WTC11 (cell line): ENCODE measurements at regions not wholly inside any gene's neighbourhood (a gene's known extent, or its start where the extent isn't known, plus 50 kb on each side); places are given as distances from the start of the nearest gene placed in this dataset.

Experiments
- ATAC-seq: fragments of 200-7000 bp; cut with Tn5 transposase; 2 replicates; pipeline ENCODE4 v1.10.0; 2021; ENCODE audit warnings: mild to moderate bottlenecking, moderate library complexity
- CTCF ChIA-PET: fragments of 300-600 bp; sonication (Branson Sonifier 250); formaldehyde crosslinking; loops from one replicate; lab custom pipeline; 2021; ENCODE audit warnings: antibody characterized with exemption; lab: Charles Lee
- POLR2A ChIA-PET: fragments of 350-600 bp; sonication (Branson Sonifier 250); formaldehyde crosslinking; loops from one replicate; lab custom pipeline; 2021; ENCODE audit warnings: antibody characterized with exemption; lab: Charles Lee
- DNase-seq: peaks from one replicate; pipeline ENCODE4 v3.0.0; 2021; ENCODE audit warnings: low spot score
- H3K27ac Mint-ChIP-seq: 2 replicates; pipeline ENCODE4 v1.8.0; 2021; ENCODE audit warnings: mixed read lengths
- H3K27me3 Mint-ChIP-seq: 2 replicates; pipeline ENCODE4 v1.8.0; 2021; ENCODE audit warnings: low read depth, mild to moderate bottlenecking, moderate library complexity, mixed read lengths
- H3K36me3 Mint-ChIP-seq: 2 replicates; pipeline ENCODE4 v1.8.0; 2021; ENCODE audit warnings: mixed read lengths
- H3K4me1 Mint-ChIP-seq: 2 replicates; pipeline ENCODE4 v1.8.0; 2022; ENCODE audit warnings: mixed read lengths
- H3K4me3 Mint-ChIP-seq: 2 replicates; pipeline ENCODE4 v1.8.0; 2021; ENCODE audit warnings: mild to moderate bottlenecking, moderate library complexity, mixed read lengths
- H3K9me3 Mint-ChIP-seq: 2 replicates; pipeline ENCODE4 v1.8.0; 2021; ENCODE audit warnings: mixed read lengths
- ELF4 ChIP-seq: sonication (generic); formaldehyde crosslinking; IDR thresholded peaks from 2 replicates; pipeline ENCODE4 v1.8.1; 2022; ENCODE audit warnings: low read depth, mild to moderate bottlenecking, moderate library complexity, missing genetic modification reagents
- ETV6 ChIP-seq: sonication (generic); formaldehyde crosslinking; IDR thresholded peaks from 2 replicates; pipeline ENCODE4 v1.8.1; 2022; ENCODE audit warnings: mild to moderate bottlenecking, missing genetic modification reagents
- HMGA2 ChIP-seq: fragments of 250-450 bp; sonication (Bioruptor Pico); IDR thresholded peaks from 2 replicates; pipeline ENCODE4 v1.4.0; 2021; ENCODE audit warnings: mild to moderate bottlenecking, moderate library complexity
- IRF2 ChIP-seq: sonication (generic); formaldehyde crosslinking; IDR thresholded peaks from 2 replicates; pipeline ENCODE4 v1.8.0; 2022; ENCODE audit warnings: low read depth, missing genetic modification reagents, borderline replicate concordance
- JAZF1 ChIP-seq: fragments of 250-450 bp; sonication (Bioruptor Pico); IDR thresholded peaks from 2 replicates; pipeline ENCODE4 v1.9.0; 2021; ENCODE audit warnings: moderate library complexity, mild to moderate bottlenecking, inconsistent platforms
- NR2C2 ChIP-seq: sonication (generic); formaldehyde crosslinking; IDR thresholded peaks from 2 replicates; pipeline ENCODE4 v1.8.0; 2022; ENCODE audit warnings: mild to moderate bottlenecking, missing genetic modification reagents
- SP1 ChIP-seq: sonication (generic); formaldehyde crosslinking; conservative IDR thresholded peaks from 2 replicates; pipeline ENCODE4 v1.8.1; 2022; ENCODE audit warnings: missing genetic modification reagents
- ZBTB21 ChIP-seq: sonication (generic); formaldehyde crosslinking; IDR thresholded peaks from 2 replicates; pipeline ENCODE4 v1.8.1; 2023; ENCODE audit warnings: mild to moderate bottlenecking, missing genetic modification reagents, borderline replicate concordance
- ZNF317 ChIP-seq: sonication (generic); formaldehyde crosslinking; IDR thresholded peaks from 2 replicates; pipeline ENCODE4 v1.8.1; 2023; ENCODE audit warnings: low read depth, mild to moderate bottlenecking, moderate library complexity, missing genetic modification reagents, borderline replicate concordance
- ZNF416 ChIP-seq: fragments of 250-450 bp; sonication (Bioruptor Pico); IDR thresholded peaks from 2 replicates; pipeline ENCODE4 v1.9.0; 2021; ENCODE audit warnings: mild to moderate bottlenecking, inconsistent platforms
- TF ChIP-seq, protein P1 (sequence below): sonication (generic); formaldehyde crosslinking; IDR thresholded peaks from 2 replicates; pipeline ENCODE4 v1.8.1; 2022; ENCODE audit warnings: mild to moderate bottlenecking, missing genetic modification reagents, moderate library complexity, borderline replicate concordance
- TF ChIP-seq, protein P2 (sequence below): fragments of 250-450 bp; sonication (Bioruptor Pico); conservative IDR thresholded peaks from 2 replicates; pipeline ENCODE4 v1.9.0; 2021; ENCODE audit warnings: mild to moderate bottlenecking
- TF ChIP-seq, protein P3 (sequence below): fragments of 200-600 bp; IDR thresholded peaks from 2 replicates; pipeline ENCODE4 v1.8.0; 2022; ENCODE audit warnings: antibody characterized with exemption
- TF ChIP-seq, protein P4 (sequence below): sonication (generic); formaldehyde crosslinking; IDR thresholded peaks from 2 replicates; pipeline ENCODE4 v1.8.0; 2023; ENCODE audit warnings: missing genetic modification reagents
- TF ChIP-seq, protein P5 (sequence below): sonication (generic); formaldehyde crosslinking; conservative IDR thresholded peaks from 2 replicates; pipeline ENCODE4 v1.8.1; 2022; ENCODE audit warnings: mild to moderate bottlenecking, missing genetic modification reagents
- TF ChIP-seq, protein P6 (sequence below): sonication (generic); formaldehyde crosslinking; IDR thresholded peaks from 2 replicates; pipeline ENCODE4 v1.8.0; 2023; ENCODE audit warnings: mild to moderate bottlenecking, missing genetic modification reagents
- TF ChIP-seq, protein P7 (sequence below): sonication (generic); formaldehyde crosslinking; IDR thresholded peaks from 2 replicates; pipeline ENCODE4 v1.8.1; 2023; ENCODE audit warnings: mild to moderate bottlenecking, missing genetic modification reagents, moderate library complexity

DNA sequence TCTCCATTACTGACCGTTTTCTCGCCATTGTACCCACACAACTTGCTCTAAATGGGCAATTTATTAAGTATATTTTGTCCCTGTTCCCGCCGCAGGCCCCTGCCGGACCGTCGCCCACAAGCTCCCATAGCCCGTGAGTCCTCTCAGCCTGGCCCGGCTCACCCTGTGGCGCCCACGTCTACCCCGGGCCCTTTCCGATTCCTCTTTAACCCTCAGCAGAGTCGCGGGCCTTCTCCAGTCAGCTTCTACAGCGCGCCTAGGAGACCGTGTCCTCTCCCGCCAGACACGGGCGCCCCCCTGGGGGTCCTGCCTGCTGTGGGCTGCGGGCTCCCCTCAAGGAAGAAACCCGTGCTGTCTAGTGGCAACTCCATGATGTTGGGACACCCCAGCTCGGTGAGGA is 57.8 kb upstream of the SPATA31E1 start:
- H3K27me3 Mint-ChIP-seq, result 0 out of 2 replicates have a peak, but pooled peaks cover 3% of the 10 kb centered on the region
- TF ChIP-seq, protein P1, sequence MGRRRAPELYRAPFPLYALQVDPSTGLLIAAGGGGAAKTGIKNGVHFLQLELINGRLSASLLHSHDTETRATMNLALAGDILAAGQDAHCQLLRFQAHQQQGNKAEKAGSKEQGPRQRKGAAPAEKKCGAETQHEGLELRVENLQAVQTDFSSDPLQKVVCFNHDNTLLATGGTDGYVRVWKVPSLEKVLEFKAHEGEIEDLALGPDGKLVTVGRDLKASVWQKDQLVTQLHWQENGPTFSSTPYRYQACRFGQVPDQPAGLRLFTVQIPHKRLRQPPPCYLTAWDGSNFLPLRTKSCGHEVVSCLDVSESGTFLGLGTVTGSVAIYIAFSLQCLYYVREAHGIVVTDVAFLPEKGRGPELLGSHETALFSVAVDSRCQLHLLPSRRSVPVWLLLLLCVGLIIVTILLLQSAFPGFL (CRISPR knock-in tag), result no peak
- TF ChIP-seq, protein P2, sequence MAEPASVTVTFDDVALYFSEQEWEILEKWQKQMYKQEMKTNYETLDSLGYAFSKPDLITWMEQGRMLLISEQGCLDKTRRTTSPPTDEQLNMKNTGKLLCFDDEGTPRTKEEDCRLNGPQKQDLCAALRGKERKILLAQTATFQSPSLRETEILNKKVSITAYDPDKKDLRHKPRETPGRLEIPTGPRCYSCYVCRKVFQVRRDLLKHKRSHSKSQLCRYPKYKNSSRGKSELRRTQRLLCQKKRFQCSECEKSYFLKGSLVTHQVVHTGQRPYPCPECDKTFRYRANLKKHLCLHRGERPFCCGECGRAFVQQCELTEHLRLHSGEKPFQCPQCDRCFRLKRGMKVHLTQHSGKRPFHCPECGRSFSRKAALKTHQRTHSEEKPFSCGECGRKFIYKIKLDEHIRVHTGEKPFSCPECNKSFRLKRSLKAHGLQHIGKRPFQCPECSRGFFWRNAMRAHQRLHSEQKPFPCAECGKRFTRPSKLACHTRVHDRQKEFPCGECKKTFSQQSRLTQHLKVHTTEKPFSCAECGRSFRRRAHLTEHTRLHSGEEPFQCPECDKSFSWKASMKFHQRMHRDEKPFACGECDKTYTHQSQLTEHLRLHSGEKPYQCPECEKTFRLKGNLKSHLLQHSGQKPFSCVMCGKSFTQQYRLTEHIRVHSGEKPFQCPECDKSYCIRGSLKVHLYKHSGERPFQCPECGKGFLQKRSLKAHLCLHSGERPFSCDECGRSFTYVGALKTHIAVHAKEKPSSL (CRISPR knock-in tag), result no peak
- TF ChIP-seq ZBTB21 (CRISPR knock-in tag), result no peak
- H3K4me1 Mint-ChIP-seq, result peaks cover 10% of the 10 kb centered on the region
- DNase-seq, result no peak
- CTCF ChIA-PET, result interaction anchor here (2.1 kb wide), 1 partner anchor 10 kb away, joined by 7 read pairs; no protein-coding TSS in a partner anchor
- H3K36me3 Mint-ChIP-seq, result no peaks in the 10 kb centered on the region
- POLR2A ChIA-PET, result no interaction called here
- no peaks in the 10 kb centered on the region for H3K9me3 Mint-ChIP-seq
- no peak overlapping the region for H3K27ac Mint-ChIP-seq
- ATAC-seq, result no peak
- no peak overlapping the region for H3K4me3 Mint-ChIP-seq

DNA sequence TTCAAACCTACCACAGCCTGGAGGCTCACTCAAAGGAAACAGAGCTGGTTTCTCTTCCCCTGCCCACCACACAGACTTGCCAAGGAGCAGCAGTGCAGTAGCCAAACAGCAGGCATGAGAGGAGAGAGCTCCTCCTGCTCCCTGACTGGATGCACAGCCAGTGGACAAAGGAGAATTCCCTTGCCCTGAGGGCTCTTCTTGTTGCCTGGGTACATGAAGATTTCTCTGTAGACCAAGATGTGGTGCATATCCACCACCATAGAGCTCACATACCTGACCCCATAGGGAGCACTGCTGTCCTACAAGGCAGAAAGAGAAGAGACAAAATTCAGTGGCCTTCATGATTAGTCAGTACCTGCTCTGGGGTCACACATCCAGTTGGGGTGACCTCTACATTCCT is 56.3 kb upstream of the SPATA31E1 start:
- TF ChIP-seq ELF4 (CRISPR knock-in tag), result no peak
- TF ChIP-seq, protein P3, sequence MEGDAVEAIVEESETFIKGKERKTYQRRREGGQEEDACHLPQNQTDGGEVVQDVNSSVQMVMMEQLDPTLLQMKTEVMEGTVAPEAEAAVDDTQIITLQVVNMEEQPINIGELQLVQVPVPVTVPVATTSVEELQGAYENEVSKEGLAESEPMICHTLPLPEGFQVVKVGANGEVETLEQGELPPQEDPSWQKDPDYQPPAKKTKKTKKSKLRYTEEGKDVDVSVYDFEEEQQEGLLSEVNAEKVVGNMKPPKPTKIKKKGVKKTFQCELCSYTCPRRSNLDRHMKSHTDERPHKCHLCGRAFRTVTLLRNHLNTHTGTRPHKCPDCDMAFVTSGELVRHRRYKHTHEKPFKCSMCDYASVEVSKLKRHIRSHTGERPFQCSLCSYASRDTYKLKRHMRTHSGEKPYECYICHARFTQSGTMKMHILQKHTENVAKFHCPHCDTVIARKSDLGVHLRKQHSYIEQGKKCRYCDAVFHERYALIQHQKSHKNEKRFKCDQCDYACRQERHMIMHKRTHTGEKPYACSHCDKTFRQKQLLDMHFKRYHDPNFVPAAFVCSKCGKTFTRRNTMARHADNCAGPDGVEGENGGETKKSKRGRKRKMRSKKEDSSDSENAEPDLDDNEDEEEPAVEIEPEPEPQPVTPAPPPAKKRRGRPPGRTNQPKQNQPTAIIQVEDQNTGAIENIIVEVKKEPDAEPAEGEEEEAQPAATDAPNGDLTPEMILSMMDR, result no peak
- no peak for TF ChIP-seq ZNF317 (CRISPR knock-in tag)
- TF ChIP-seq, protein P4, sequence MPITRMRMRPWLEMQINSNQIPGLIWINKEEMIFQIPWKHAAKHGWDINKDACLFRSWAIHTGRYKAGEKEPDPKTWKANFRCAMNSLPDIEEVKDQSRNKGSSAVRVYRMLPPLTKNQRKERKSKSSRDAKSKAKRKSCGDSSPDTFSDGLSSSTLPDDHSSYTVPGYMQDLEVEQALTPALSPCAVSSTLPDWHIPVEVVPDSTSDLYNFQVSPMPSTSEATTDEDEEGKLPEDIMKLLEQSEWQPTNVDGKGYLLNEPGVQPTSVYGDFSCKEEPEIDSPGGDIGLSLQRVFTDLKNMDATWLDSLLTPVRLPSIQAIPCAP (CRISPR knock-in tag), result no peak
- TF ChIP-seq, protein P5, sequence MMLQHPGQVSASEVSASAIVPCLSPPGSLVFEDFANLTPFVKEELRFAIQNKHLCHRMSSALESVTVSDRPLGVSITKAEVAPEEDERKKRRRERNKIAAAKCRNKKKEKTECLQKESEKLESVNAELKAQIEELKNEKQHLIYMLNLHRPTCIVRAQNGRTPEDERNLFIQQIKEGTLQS, result no peak
- no peak for TF ChIP-seq ETV6 (CRISPR knock-in tag)
- no peak for TF ChIP-seq JAZF1 (CRISPR knock-in tag)
- TF ChIP-seq, protein P6, sequence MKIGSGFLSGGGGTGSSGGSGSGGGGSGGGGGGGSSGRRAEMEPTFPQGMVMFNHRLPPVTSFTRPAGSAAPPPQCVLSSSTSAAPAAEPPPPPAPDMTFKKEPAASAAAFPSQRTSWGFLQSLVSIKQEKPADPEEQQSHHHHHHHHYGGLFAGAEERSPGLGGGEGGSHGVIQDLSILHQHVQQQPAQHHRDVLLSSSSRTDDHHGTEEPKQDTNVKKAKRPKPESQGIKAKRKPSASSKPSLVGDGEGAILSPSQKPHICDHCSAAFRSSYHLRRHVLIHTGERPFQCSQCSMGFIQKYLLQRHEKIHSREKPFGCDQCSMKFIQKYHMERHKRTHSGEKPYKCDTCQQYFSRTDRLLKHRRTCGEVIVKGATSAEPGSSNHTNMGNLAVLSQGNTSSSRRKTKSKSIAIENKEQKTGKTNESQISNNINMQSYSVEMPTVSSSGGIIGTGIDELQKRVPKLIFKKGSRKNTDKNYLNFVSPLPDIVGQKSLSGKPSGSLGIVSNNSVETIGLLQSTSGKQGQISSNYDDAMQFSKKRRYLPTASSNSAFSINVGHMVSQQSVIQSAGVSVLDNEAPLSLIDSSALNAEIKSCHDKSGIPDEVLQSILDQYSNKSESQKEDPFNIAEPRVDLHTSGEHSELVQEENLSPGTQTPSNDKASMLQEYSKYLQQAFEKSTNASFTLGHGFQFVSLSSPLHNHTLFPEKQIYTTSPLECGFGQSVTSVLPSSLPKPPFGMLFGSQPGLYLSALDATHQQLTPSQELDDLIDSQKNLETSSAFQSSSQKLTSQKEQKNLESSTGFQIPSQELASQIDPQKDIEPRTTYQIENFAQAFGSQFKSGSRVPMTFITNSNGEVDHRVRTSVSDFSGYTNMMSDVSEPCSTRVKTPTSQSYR, result no peak
- TF ChIP-seq HMGA2 (CRISPR knock-in tag), result no peak
- TF ChIP-seq, protein P7, sequence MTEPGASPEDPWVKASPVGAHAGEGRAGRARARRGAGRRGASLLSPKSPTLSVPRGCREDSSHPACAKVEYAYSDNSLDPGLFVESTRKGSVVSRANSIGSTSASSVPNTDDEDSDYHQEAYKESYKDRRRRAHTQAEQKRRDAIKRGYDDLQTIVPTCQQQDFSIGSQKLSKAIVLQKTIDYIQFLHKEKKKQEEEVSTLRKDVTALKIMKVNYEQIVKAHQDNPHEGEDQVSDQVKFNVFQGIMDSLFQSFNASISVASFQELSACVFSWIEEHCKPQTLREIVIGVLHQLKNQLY (CRISPR knock-in tag), result no peak
- no peak for TF ChIP-seq ZNF416
- no peak for TF ChIP-seq IRF2 (CRISPR knock-in tag)
- TF ChIP-seq NR2C2 (CRISPR knock-in tag), result no peak
- no peak for TF ChIP-seq SP1 (CRISPR knock-in tag)
- ChIA-PET POLR2A (no interaction called here), CTCF (interaction anchor here (0.6 to 2.1 kb wide), 3 partner anchors 8 to 701 kb away, joined by 4 to 7 read pairs (median 5); no protein-coding TSS in a partner anchor)
- DNase-seq, result no peak
- no peak overlapping the region for H3K27ac Mint-ChIP-seq
- no peak overlapping the region for H3K4me3 Mint-ChIP-seq
- H3K9me3 Mint-ChIP-seq, result no peaks in the 10 kb centered on the region
- H3K4me1 Mint-ChIP-seq, result peaks cover 13% of the 10 kb centered on the region
- H3K27me3 Mint-ChIP-seq, result 0 out of 2 replicates have a peak, but pooled peaks cover 3% of the 10 kb centered on the region
- ATAC-seq, result no peak
- no peaks in the 10 kb centered on the region for H3K36me3 Mint-ChIP-seq
